H1 (cell line): ENCODE measurements at regions not wholly inside any gene's neighbourhood (a gene's known extent, or its start where the extent isn't known, plus 50 kb on each side); places are given as distances from the start of the nearest gene placed in this dataset.

Experiments used
- CTCF ChIA-PET: fragments of 300-600 bp; sonication (Branson Sonifier 250); formaldehyde crosslinking; loops from one replicate; lab custom pipeline; 2021; ENCODE audit not compliant: partially characterized antibody; lab: Charles Lee
- POLR2A ChIA-PET: fragments of 300-600 bp; sonication (Branson Sonifier 250); formaldehyde crosslinking; loops from one replicate; lab custom pipeline; 2021; ENCODE audit warnings: inconsistent platforms; ENCODE audit not compliant: partially characterized antibody; lab: Charles Lee
- DNase-seq, 2 experiments: peaks; one replicate each; pipeline versions ENCODE4 v3.0.0 to v3.0.0-alpha.2; 2010 to 2022; ENCODE audit warnings: low spot score in 2 of 2, low read depth in 1 of 2, mixed read lengths in 1 of 2
- FAIRE-seq: peaks from 2 replicates; lab custom pipeline; 2011; peaks lifted over from hg19 to GRCh38; lab: Jason Lieb, UNC
- H2AFZ ChIP-seq: 2 replicates; pipeline ENCODE4 v1.8.1; 2012; ENCODE audit warnings: low read length, inconsistent platforms
- H2AK5ac ChIP-seq: 2 replicates; pipeline ENCODE4 v1.6.1; 2013; ENCODE audit warnings: low read depth, low read length
- H2BK120ac ChIP-seq: replicated peaks from 2 replicates; pipeline ENCODE3; 2013; ENCODE audit warnings: low read depth, low read length, inconsistent platforms
- H2BK12ac ChIP-seq: 2 replicates; pipeline ENCODE4 v1.6.1; 2013; ENCODE audit warnings: low read depth, low read length
- H2BK15ac ChIP-seq: 2 replicates; pipeline ENCODE4 v1.6.1; 2013; ENCODE audit warnings: low read length
- H2BK20ac ChIP-seq: 2 replicates; pipeline ENCODE4 v1.6.1; 2013; ENCODE audit warnings: low read length
- H2BK5ac ChIP-seq: 2 replicates; pipeline ENCODE4 v1.6.1; 2013; ENCODE audit warnings: low read depth, low read length
- H3K14ac ChIP-seq: 2 replicates; pipeline ENCODE4 v1.6.1; 2013; ENCODE audit warnings: inconsistent platforms; ENCODE audit not compliant: insufficient read length
- H3K18ac ChIP-seq: 2 replicates; pipeline ENCODE4 v1.6.1; 2013; ENCODE audit warnings: low read length; ENCODE audit errors: extremely low read depth
- H3K23ac ChIP-seq: 2 replicates; pipeline ENCODE4 v1.6.1; 2013; ENCODE audit warnings: inconsistent platforms; ENCODE audit not compliant: insufficient read length
- H3K23me2 ChIP-seq: 2 replicates; pipeline ENCODE4 v1.6.1; 2013; ENCODE audit warnings: low read depth, low read length
- H3K27ac ChIP-seq: 2 replicates; pipeline ENCODE4 v1.6.1; 2011; ENCODE audit warnings: low read depth, low read length, inconsistent platforms
- H3K27me3 ChIP-seq, 4 experiments: replicated peaks in 1 of 4; 1 replicate in 1 of 4; 2 replicates in 3 of 4; pipeline versions ENCODE4 v1.6.1 to v1.8.1; 2011 to 2013; ENCODE audit warnings: low read length in 3 of 4, mild to moderate bottlenecking in 3 of 4, inconsistent platforms in 2 of 4, mixed read lengths in 2 of 4, moderate library complexity in 1 of 4; ENCODE audit not compliant: control insufficient read depth in 3 of 4, insufficient read depth in 3 of 4; ENCODE audit errors: extremely low read depth in 1 of 4
- H3K36me3 ChIP-seq, 4 experiments: 2 replicates each; pipeline versions ENCODE4 v1.6.1 to v1.8.1; 2011 to 2013; ENCODE audit warnings: mild to moderate bottlenecking in 4 of 4, low read length in 3 of 4, moderate library complexity in 2 of 4, control low read depth in 1 of 4, inconsistent platforms in 1 of 4; ENCODE audit not compliant: insufficient read depth in 4 of 4, control insufficient read depth in 2 of 4
- H3K4ac ChIP-seq: replicated peaks from 2 replicates; pipeline ENCODE3; 2013; ENCODE audit warnings: low read length, low read depth, mixed read lengths, inconsistent platforms; ENCODE audit not compliant: insufficient read length
- H3K4me1 ChIP-seq, 4 experiments: replicated peaks in 1 of 4; 1 replicate in 1 of 4; 2 replicates in 3 of 4; pipeline versions ENCODE4 v1.6.1 to v1.8.1; 2011 to 2013; ENCODE audit warnings: low read length in 3 of 4, inconsistent platforms in 2 of 4, mixed read lengths in 1 of 4; ENCODE audit not compliant: insufficient read depth in 4 of 4, control insufficient read depth in 3 of 4
- H3K4me2 ChIP-seq, 2 experiments: 2 replicates each; pipeline versions ENCODE4 v1.6.1 to v1.8.1; 2011 to 2013; ENCODE audit warnings: low read depth in 2 of 2, low read length in 2 of 2, control low read depth in 1 of 2, inconsistent platforms in 1 of 2, mild to moderate bottlenecking in 1 of 2; ENCODE audit not compliant: insufficient read depth in 1 of 2
- H3K4me3 ChIP-seq, 4 experiments: fragments of 200-600, 300-600 bp in 1 of 4; sonication (generic), shearing (Covaris generic), sonication (Bioruptor Twin) in 1 of 4; 2 replicates each; pipeline versions ENCODE4 v1.5.1 to v1.8.1; 2011 to 2016; ENCODE audit warnings: low read length in 4 of 4, low read depth in 3 of 4, control low read depth in 2 of 4, inconsistent platforms in 2 of 4, mild to moderate bottlenecking in 2 of 4, mixed read lengths in 1 of 4, moderate library complexity in 1 of 4; ENCODE audit not compliant: insufficient read depth in 2 of 4; ENCODE audit errors: extremely low read depth in 1 of 4
- H3K56ac ChIP-seq: replicated peaks from 2 replicates; pipeline ENCODE3; 2013; ENCODE audit warnings: low read depth, mild to moderate bottlenecking, mixed read lengths, low read length, inconsistent platforms; ENCODE audit not compliant: insufficient read length
- H3K79me1 ChIP-seq: 2 replicates; pipeline ENCODE4 v1.6.1; 2013; ENCODE audit warnings: low read depth, low read length, control low read depth
- H3K79me2 ChIP-seq, 2 experiments: 2 replicates each; pipeline versions ENCODE4 v1.6.1 to v1.8.1; 2012 to 2013; ENCODE audit warnings: low read length in 2 of 2, mild to moderate bottlenecking in 2 of 2, inconsistent platforms in 1 of 2; ENCODE audit not compliant: insufficient read depth in 2 of 2, control insufficient read depth in 1 of 2
- H3K9ac ChIP-seq, 4 experiments: replicated peaks in 1 of 4; 1 replicate in 1 of 4; 2 replicates in 3 of 4; pipeline versions ENCODE4 v1.6.1 to v1.8.1; 2011 to 2013; ENCODE audit warnings: low read depth in 3 of 4, low read length in 3 of 4, control low read depth in 2 of 4, mild to moderate bottlenecking in 2 of 4, moderate library complexity in 2 of 4, inconsistent platforms in 1 of 4; ENCODE audit errors: extremely low read depth in 1 of 4
- H3K9me3 ChIP-seq, 2 experiments: 2 replicates each; pipeline versions ENCODE4 v1.6.1 to v1.8.1; 2012 to 2013; ENCODE audit warnings: mild to moderate bottlenecking in 2 of 2, moderate library complexity in 2 of 2, control low read depth in 1 of 2, inconsistent platforms in 1 of 2, low read depth in 1 of 2, low read length in 1 of 2, mixed read lengths in 1 of 2; ENCODE audit not compliant: insufficient read depth in 2 of 2
- H4K20me1 ChIP-seq, 2 experiments: replicated peaks in 1 of 2; 2 replicates each; pipeline versions ENCODE3 to v1.8.1; 2011 to 2013; ENCODE audit warnings: inconsistent platforms in 2 of 2, low read length in 2 of 2, mild to moderate bottlenecking in 1 of 2; ENCODE audit not compliant: insufficient read depth in 2 of 2, control insufficient read depth in 1 of 2
- H4K5ac ChIP-seq: 2 replicates; pipeline ENCODE4 v1.6.1; 2013; ENCODE audit warnings: low read length, low read depth, mixed read lengths, inconsistent platforms; ENCODE audit not compliant: insufficient read length
- H4K8ac ChIP-seq: 2 replicates; pipeline ENCODE4 v1.8.0; 2013; ENCODE audit warnings: mild to moderate bottlenecking, moderate library complexity, low read length, inconsistent platforms; ENCODE audit not compliant: insufficient read depth; ENCODE audit errors: extremely low read depth
- H4K91ac ChIP-seq: replicated peaks from 2 replicates; pipeline ENCODE3; 2013; ENCODE audit warnings: low read length, mixed read lengths, inconsistent platforms; ENCODE audit not compliant: insufficient read length
- CBX8 ChIP-seq: fragments of 300-800, 300-1000 bp; sonication (generic); IDR thresholded peaks from 2 replicates; pipeline ENCODE4 v1.7.1; 2016; ENCODE audit warnings: low read depth, low read length, borderline replicate concordance
- CHD1 ChIP-seq: IDR thresholded peaks from 2 replicates; pipeline ENCODE4 v1.6.1; 2012; ENCODE audit warnings: low read depth, low read length, improper control_type of control experiment
- POLR2A ChIP-seq, 2 experiments: IDR thresholded peaks; 1 replicate in 1 of 2; 2 replicates in 1 of 2; pipeline ENCODE4 v1.6.1; 2011; ENCODE audit warnings: low read depth in 2 of 2, low read length in 2 of 2, mild to moderate bottlenecking in 2 of 2; ENCODE audit errors: control extremely low read depth in 1 of 2
- RBBP5 ChIP-seq: IDR thresholded peaks from 2 replicates; pipeline ENCODE4 v1.7.1; 2012; ENCODE audit warnings: low read depth, mild to moderate bottlenecking, inconsistent platforms, low read length, moderate library complexity, borderline replicate concordance
- SIN3A ChIP-seq, 2 experiments: IDR thresholded peaks in 1 of 2; conservative IDR thresholded peaks in 1 of 2; 2 replicates each; pipeline ENCODE4 v1.6.1; 2011 to 2012; ENCODE audit warnings: low read length in 2 of 2, improper control_type of control experiment in 1 of 2, low read depth in 1 of 2, mild to moderate bottlenecking in 1 of 2
- WGBS, 2 experiments: shearing (Covaris generic) in 1 of 2; methylation state at CpG; one replicate each; pipeline versions ENCODE4 v1.1.6 to v1.1.7; 2013 to 2015; ENCODE audit warnings: low lambda C conversion rate in 2 of 2, mixed read lengths in 2 of 2, inconsistent platforms in 1 of 2, low coverage in 1 of 2, missing lambda C conversion rate in 1 of 2; ENCODE audit not compliant: insufficient replicate concordance in 2 of 2, insufficient coverage in 1 of 2, insufficient read length in 1 of 2; ENCODE audit errors: extremely low coverage in 1 of 2, missing lambda C conversion rate in 1 of 2; 5-methylcytosine and 5-hydroxymethylcytosine counted together
- TF ChIP-seq, protein P1 (sequence below): IDR thresholded peaks from 2 replicates; pipeline ENCODE4 v1.6.1; 2011; ENCODE audit warnings: low read length, improper control_type of control experiment
- TF ChIP-seq, protein P2 (sequence below), 3 experiments: IDR thresholded peaks; 1 replicate in 2 of 3; 2 replicates in 1 of 3; pipeline versions ENCODE4 v1.5.1 to v1.6.1; 2011; ENCODE audit warnings: low read length in 3 of 3, mild to moderate bottlenecking in 3 of 3, inconsistent platforms in 2 of 3, low read depth in 1 of 3, moderate library complexity in 1 of 3; ENCODE audit not compliant: insufficient read depth in 1 of 3; ENCODE audit errors: control extremely low read depth in 1 of 3

DNA sequence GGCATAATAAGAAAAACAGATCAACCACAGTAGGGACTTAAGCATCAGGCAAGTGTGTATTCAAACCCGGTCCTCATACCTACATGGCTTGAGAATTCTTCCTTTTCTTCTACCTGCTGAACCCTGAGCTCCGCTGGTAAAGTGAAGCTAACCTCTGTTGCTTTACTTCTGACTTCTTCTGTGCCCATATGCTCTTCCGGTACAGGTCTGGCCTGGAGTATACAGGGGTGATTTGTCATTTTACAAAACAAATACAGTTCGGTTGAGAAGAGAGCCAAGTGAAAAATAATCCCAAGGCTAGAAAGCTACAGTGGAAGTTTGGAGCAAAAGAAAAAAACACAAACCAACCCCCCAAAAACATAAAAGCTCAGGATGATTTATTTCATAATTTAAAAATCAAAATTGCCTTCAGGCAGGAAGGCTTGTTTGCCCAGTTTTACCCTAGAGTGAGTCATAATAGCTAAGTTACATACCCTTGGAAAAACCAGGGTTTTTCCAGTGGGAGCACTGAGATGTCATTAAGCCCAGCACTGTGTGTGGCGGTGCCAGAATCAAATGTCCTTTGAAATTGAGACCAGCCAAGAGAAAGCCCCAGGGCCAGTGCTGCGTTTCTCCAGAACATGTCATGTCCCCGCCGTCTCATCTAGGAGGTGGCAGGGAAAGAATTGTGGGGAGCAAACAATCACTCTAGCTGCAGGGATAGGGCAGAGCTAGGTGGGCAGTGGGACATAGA lies 305.5 kb upstream of the ISX start:
- H2BK15ac ChIP-seq: no peak overlapping the region

More for the DNA sequence above, 305.5 kb upstream of the ISX start:
- Histone ChIP-seq H3K4me2 (no peak overlapping the region), H3K4me1 (peaks cover 0 to 5% (median 0%) of the 10 kb centered on the region in 4 experiments; a peak in 1 of 7 replicates), H3K36me3 (no peaks in the 10 kb centered on the region), H2BK5ac (no peak overlapping the region), H4K8ac (no peak overlapping the region), H2BK20ac (no peak overlapping the region), H3K27me3 (no peaks in the 10 kb centered on the region), H2BK12ac (no peak overlapping the region), H3K9ac (0 out of 7 replicates have a peak overlapping the region, but pooled peaks of 1 of the 4 experiments have one; percentile 15), H3K56ac (no peak overlapping the region), H2BK120ac (no peak overlapping the region), H3K9me3 (0 out of 4 replicates have a peak, but pooled peaks cover 3 to 6% of the 10 kb centered on the region in 2 experiments), H4K20me1 (no peaks in the 10 kb centered on the region), H3K79me1 (no peaks in the 10 kb centered on the region), H3K23ac (no peak overlapping the region), H3K27ac (no peak overlapping the region), H3K4ac (no peak overlapping the region), H3K14ac (no peak overlapping the region), H3K79me2 (no peaks in the 10 kb centered on the region), H4K5ac (no peak overlapping the region), H4K91ac (no peak overlapping the region), H2AFZ (no peak overlapping the region), H2AK5ac (no peak overlapping the region), H3K18ac (no peak overlapping the region), H3K4me3 (no peak overlapping the region), H3K23me2 (no peaks in the 10 kb centered on the region; the same call in 1 of the 2 replicates)
- no peak for DNase-seq
- ChIA-PET CTCF (no interaction called here), POLR2A (no interaction called here)
- no peak for FAIRE-seq
- TF ChIP-seq POLR2A (IDR thresholded peaks at IDR 0.05; ENCODE audit: control extremely low read depth in 1 of 2, low read depth in 2 of 2, low read length in 2 of 2) (no peak), CBX8 (no peak), SIN3A (conservative IDR thresholded peaks at IDR 0.05 in 1 of 2, IDR thresholded peaks at IDR 0.05 in 1 of 2; ENCODE audit: low read depth in 1 of 2, low read length in 2 of 2) (no peak), RBBP5 (no peak), CHD1 (no peak)
- TF ChIP-seq, protein P1, sequence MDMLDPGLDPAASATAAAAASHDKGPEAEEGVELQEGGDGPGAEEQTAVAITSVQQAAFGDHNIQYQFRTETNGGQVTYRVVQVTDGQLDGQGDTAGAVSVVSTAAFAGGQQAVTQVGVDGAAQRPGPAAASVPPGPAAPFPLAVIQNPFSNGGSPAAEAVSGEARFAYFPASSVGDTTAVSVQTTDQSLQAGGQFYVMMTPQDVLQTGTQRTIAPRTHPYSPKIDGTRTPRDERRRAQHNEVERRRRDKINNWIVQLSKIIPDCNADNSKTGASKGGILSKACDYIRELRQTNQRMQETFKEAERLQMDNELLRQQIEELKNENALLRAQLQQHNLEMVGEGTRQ: no peak
- TF ChIP-seq, protein P2, sequence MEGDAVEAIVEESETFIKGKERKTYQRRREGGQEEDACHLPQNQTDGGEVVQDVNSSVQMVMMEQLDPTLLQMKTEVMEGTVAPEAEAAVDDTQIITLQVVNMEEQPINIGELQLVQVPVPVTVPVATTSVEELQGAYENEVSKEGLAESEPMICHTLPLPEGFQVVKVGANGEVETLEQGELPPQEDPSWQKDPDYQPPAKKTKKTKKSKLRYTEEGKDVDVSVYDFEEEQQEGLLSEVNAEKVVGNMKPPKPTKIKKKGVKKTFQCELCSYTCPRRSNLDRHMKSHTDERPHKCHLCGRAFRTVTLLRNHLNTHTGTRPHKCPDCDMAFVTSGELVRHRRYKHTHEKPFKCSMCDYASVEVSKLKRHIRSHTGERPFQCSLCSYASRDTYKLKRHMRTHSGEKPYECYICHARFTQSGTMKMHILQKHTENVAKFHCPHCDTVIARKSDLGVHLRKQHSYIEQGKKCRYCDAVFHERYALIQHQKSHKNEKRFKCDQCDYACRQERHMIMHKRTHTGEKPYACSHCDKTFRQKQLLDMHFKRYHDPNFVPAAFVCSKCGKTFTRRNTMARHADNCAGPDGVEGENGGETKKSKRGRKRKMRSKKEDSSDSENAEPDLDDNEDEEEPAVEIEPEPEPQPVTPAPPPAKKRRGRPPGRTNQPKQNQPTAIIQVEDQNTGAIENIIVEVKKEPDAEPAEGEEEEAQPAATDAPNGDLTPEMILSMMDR (IDR thresholded peaks at IDR 0.05; ENCODE audit: control extremely low read depth in 1 of 3, insufficient read depth in 1 of 3, low read depth in 1 of 3, low read length in 3 of 3): no peak
- WGBS, 2 experiments: 93% methylated on average over 8 of the region's 8 CpGs; no CpG with 5 or more reads in 1 of the 2 experiments
